Endothelial cell of umbilical vein (primary cell): ENCODE measurements at regions not wholly inside any gene's neighbourhood (a gene's known extent, or its start where the extent isn't known, plus 50 kb on each side); places are given as distances from the start of the nearest gene placed in this dataset.

Source experiments
- EZH2 ChIP-seq: IDR thresholded peaks from 2 replicates; pipeline ENCODE4 v1.6.1; 2012; ENCODE audit warnings: borderline replicate concordance, low read depth, mild to moderate bottlenecking, moderate library complexity, low read length, inconsistent platforms; ENCODE audit not compliant: severe bottlenecking
- JUN ChIP-seq: IDR thresholded peaks from 2 replicates; pipeline ENCODE4 v1.6.1; 2011; ENCODE audit warnings: borderline replicate concordance, low read depth; ENCODE audit not compliant: insufficient read length, insufficient read depth
- POLR2A ChIP-seq: IDR thresholded peaks from 2 replicates; pipeline ENCODE4 v1.6.1; 2012; ENCODE audit warnings: low read depth, mild to moderate bottlenecking, control low read depth, low read length
- POLR2AphosphoS5 ChIP-seq: IDR thresholded peaks from 2 replicates; pipeline ENCODE4 v1.6.1; 2012; ENCODE audit warnings: low read depth, mild to moderate bottlenecking, control low read depth, low read length, moderate library complexity; ENCODE audit not compliant: insufficient read depth
- TF ChIP-seq, protein P1 (sequence below), 2 donors: IDR thresholded peaks; 1 replicate in 1 of 2; 2 replicates in 1 of 2; pipeline ENCODE4 v1.5.1; 2011; ENCODE audit warnings: low read length in 2 of 2, mild to moderate bottlenecking in 2 of 2, moderate library complexity in 2 of 2, control low read depth in 1 of 2, inconsistent platforms in 1 of 2, low read depth in 1 of 2; ENCODE audit not compliant: insufficient read depth in 1 of 2; ENCODE audit errors: extremely low read depth in 1 of 2
- TF ChIP-seq, protein P2 (sequence below): IDR thresholded peaks from 2 replicates; pipeline ENCODE4 v1.6.1; 2011; ENCODE audit not compliant: insufficient read depth, insufficient read length

GRCh38 chr9:99472916-99473245 is 250.8 kb downstream of the SEC61B start:
- TF ChIP-seq, protein P1, sequence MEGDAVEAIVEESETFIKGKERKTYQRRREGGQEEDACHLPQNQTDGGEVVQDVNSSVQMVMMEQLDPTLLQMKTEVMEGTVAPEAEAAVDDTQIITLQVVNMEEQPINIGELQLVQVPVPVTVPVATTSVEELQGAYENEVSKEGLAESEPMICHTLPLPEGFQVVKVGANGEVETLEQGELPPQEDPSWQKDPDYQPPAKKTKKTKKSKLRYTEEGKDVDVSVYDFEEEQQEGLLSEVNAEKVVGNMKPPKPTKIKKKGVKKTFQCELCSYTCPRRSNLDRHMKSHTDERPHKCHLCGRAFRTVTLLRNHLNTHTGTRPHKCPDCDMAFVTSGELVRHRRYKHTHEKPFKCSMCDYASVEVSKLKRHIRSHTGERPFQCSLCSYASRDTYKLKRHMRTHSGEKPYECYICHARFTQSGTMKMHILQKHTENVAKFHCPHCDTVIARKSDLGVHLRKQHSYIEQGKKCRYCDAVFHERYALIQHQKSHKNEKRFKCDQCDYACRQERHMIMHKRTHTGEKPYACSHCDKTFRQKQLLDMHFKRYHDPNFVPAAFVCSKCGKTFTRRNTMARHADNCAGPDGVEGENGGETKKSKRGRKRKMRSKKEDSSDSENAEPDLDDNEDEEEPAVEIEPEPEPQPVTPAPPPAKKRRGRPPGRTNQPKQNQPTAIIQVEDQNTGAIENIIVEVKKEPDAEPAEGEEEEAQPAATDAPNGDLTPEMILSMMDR (IDR thresholded peaks at IDR 0.05; ENCODE audit: extremely low read depth in 1 of 2, insufficient read depth in 1 of 2, low read depth in 1 of 2, low read length in 2 of 2): no peak
- TF ChIP-seq EZH2 (no peak), POLR2A (no peak), POLR2AphosphoS5 (no peak), JUN (no peak)
- TF ChIP-seq, protein P2, sequence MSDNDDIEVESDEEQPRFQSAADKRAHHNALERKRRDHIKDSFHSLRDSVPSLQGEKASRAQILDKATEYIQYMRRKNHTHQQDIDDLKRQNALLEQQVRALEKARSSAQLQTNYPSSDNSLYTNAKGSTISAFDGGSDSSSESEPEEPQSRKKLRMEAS: no peak
